T1000 (cell line): ENCODE measurements at regions not wholly inside any gene's neighbourhood (a gene's known extent, or its start where the extent isn't known, plus 50 kb on each side); places are given as distances from the start of the nearest gene placed in this dataset.
"Not testable (repeated sequence)": the region's sequence is repeated elsewhere in the genome, so short reads cannot be mapped to it uniquely, and the experiment has no call there.

ENCODE experiments used
- DNase-seq: peaks from one replicate; lab custom pipeline; 2025; ENCODE audit warnings: mixed read lengths; lab: John Stamatoyannopoulos, UW

GRCh38 chrX:36650622-36651021 lies 357.5 kb upstream of the FAM47C start:
- DNase-seq = no peak

DNA sequence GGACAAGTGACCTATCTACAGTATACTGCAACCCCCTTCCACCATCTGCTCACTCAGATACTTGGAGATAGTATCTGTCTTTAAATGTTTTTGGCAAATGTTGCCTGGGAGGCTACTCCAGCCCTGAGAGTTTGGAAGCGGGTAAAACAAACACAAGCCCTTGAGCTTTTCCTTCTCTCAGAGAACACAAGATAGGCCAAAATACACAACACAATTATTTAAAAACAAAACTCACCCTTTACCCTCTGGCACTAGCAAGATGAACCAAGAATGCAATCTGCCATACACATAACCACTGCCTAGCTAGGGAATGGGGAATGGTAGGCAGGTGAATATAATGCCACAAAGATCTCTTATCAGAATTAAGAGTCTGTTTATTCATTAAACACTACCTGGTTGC lies 324.7 kb upstream of the FAM47C start:
- DNase-seq = no peak

GRCh38 chrX:36684053-36684452 lies 324.1 kb upstream of the FAM47C start:
- DNase-seq = no peak

DNA sequence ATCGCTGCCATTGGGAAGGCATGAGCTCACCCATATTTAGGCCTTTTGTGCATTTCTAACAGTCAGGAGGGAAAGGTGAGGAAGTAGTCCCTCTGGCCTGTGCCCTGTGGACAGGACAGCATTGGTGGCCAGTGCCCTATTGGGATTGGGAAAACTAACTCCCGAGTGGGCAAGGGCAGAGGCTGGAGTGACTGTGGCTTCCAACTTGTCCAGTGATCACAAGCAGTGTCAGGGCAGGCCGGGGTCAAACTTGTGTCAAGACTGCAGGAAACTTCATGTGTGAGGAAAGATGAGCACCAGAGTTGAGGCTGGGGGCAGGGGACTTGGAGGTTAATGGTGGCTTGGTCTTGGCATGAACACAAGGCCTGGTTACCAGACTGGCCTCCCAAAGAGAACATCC lies 286.2 kb upstream of the FAM47C start:
- DNase-seq = no peak

- DNase-seq = no peak
Measured at GRCh38 chrX:36753602-36754001, 254.6 kb upstream of the FAM47C start.

DNA sequence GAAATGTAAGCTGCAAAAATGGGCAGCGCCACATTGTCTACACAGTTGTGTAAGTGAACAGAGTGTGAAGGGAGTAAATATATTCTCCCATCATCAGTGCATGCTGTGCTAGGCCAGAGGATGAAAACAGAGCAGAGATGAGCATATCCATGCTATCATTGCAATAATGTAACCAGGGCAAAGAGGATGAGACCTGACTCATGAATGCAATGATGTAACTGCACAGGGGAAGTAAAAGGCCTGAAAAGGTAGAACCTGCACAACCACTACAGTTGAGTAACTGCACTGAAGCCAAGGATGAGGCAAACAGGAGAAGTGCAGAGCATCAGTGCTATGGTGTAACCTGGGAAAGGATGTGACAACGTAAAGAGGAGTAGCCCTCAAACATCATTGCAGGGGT lies 220.4 kb upstream of the FAM47C start:
- DNase-seq = no peak

GRCh38 chrX:36803151-36803550 lies 205.0 kb upstream of the FAM47C start:
- no peak for DNase-seq

- DNase-seq = no peak
Measured at GRCh38 chrX:36804066-36804465, 204.1 kb upstream of the FAM47C start.

- no peak for DNase-seq
Measured at GRCh38 chrX:36844857-36845256, 163.3 kb upstream of the FAM47C start.

GRCh38 chrX:36847496-36847895 lies 160.7 kb upstream of the FAM47C start:
- no peak for DNase-seq

- DNase-seq = no peak
Measured at GRCh38 chrX:36849407-36849806, 158.8 kb upstream of the FAM47C start.

- no peak for DNase-seq
Measured at GRCh38 chrX:36856849-36857248, 151.3 kb upstream of the FAM47C start.

DNA sequence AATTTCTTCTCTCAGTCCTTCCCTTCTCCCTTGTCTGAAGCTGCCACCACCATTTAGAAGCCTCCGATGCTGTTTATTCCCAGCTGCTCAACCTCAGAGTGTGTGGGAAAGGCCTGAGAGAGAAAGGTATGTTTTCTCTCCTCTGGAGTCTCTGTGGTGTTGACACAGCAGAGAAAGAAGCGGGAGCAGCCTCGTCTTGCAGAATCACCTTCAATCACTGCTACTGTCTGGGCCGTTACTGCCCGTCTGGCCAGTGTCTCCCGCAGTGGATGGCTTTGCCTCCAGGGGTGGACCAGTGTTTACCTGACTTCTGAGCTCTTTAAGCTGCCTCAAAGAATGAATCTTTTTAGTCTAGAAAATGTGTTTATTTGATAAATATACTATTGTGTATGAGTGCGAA lies 148.9 kb upstream of the FAM47C start:
- no peak for DNase-seq

- no peak for DNase-seq
Measured at GRCh38 chrX:36861601-36862000, 146.6 kb upstream of the FAM47C start.

DNA sequence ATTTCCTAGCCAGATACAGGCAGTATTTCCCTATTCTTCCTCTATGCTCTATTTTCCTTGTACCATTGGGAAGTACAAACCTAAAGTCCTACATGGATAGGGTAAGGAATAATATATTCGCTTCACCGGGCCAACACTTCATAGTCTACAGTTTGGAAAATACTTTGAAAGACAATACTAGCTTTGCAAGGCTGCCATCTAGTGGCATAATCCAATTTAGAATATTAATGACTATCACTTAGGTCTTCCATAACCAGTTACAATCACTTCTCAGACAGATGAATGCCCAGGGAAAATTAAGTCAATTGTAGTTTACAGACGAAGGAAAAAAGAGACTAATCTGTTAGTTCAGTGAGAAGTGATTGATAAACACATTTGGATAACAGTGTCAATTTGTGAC lies 141.0 kb upstream of the FAM47C start:
- DNase-seq = no peak

DNA sequence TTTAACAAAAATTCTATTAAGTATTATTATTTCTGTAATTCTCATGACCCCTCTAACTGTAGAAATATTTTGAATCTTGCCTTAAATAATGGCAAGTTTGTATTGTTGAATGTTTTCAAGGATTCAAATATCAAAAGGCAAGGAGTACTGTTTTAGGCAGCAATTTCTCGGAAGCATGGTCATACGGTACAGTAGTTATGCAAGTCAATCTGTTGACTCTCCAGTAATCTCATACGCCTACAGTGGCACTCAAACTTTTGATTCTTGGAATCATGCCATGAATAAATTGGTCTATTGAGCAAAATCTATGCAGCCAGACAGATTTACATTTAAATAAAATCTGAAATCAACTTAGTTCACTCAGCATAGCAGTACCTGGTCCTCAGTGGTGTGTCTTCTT lies 139.6 kb upstream of the FAM47C start:
- DNase-seq = no peak

GRCh38 chrX:36869457-36869856 lies 138.7 kb upstream of the FAM47C start:
- DNase-seq = no peak

DNA sequence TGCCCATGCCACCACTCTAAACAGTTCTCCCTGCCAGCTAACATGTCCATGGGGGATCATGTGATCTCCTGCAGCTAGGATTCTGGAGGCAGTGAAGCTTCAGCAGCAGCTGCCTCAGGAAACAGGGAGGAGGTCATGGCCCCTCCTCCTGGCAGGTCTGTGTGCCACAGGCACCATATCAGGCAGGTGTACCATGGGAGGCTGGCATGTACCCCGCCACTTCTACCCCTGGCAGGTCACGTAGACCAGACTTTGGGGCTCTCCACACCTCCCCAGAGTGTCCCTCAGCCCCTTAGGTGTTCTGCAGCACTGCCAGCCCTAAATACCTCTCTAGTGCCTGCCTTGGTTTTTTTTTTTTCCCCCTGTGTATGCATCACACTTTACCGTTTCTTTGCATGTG lies 110.5 kb upstream of the FAM47C start:
- DNase-seq = no peak

DNA sequence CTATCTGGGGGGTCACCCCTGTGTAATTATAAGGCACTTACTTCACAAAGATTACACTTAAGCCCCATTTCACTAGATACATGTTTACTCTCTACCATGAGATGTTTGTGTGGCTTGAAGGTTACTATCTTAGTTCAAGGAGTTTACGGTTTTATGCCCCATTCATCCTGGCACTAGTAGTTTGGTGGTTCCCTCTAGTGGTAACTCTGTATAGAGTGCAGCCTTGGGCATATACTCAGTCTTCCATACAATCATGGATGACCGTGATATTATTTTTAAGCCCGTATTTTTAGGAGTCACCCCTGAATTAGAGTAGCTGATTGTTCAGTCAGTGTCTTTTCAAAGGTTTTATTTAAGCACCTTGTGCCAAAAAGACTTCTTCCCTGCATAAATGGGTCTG lies 109.9 kb upstream of the FAM47C start:
- no peak for DNase-seq

DNA sequence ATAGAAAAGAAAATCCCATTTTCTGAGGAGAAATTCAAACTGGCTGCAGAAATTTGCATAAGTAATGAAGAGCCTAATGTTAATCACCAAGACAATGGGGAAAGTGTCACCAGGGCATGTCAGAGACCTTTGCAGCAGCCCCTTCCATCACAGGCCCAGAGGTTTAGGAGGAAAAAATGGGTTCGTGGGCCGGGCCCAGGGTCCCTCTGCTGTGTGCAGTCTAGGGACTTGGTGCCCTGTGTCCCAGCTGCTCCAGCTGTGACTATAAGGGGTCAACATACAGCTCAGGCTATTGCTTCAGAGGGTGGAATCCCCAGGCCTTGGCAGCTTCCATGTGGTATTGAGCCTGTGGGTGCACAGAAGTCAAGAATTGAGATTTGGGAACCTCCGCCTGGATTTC lies 103.6 kb upstream of the FAM47C start:
- not testable (repeated sequence) for DNase-seq

GRCh38 chrX:36908801-36909675 lies 99.1 kb upstream of the FAM47C start:
- DNase-seq = no peak

GRCh38 chrX:36909676-36910030 lies 98.5 kb upstream of the FAM47C start:
- DNase-seq = no peak

DNA sequence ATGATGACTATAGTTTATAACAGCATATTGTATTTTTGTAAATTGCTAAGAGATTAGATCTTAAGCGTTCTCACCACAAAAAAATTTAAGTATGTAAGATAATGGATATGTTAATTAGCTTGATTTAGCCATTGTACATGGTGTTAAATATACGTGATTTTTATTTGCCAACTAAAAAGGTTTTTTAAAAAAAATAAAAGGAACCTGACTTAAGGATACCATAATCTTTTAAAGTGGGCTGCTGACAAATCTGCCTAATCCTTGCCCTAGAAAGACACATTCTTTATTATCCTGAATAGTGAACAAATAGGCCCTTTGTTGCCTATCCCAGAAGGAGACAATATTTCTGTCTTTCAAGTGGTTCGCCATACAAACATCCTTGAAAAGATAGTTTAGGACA lies 94.6 kb upstream of the FAM47C start:
- no peak for DNase-seq

DNA sequence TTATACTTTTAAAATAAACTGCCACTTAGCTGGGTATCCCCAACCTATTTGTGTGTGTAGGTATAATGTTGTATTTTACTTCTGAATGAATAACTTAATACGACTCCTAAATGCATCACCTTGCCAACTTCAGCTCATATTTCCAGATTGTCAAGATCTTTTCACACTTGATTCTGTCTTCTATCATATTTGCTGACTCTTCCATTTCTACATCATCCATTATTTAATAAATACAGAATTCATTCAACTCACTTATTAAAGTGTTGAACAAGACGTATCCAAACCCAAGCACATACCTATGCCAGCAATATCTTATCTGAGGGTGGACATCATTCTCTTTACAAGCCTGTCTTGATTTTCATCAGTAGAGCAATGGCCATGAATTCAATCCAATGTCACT lies 91.2 kb upstream of the FAM47C start:
- no peak for DNase-seq
